Large intestine (tissue), 3 donors: ENCODE measurements at regions not wholly inside any gene's neighbourhood (a gene's known extent, or its start where the extent isn't known, plus 50 kb on each side); places are given as distances from the start of the nearest gene placed in this dataset.

Source experiments
- DNase-seq, 2 donors: peaks; one replicate each; pipeline versions ENCODE4 v3.0.0 to v3.0.0-alpha.2; 2013
- H3K27ac ChIP-seq: one replicate; pipeline ENCODE4 v1.5.1; 2013; ENCODE audit warnings: low read length
- H3K27me3 ChIP-seq: 2 replicates; pipeline ENCODE4 v1.6.1; 2013; ENCODE audit warnings: low read length; ENCODE audit not compliant: control insufficient read depth, insufficient read depth
- H3K36me3 ChIP-seq: 2 replicates; pipeline ENCODE4 v1.6.1; 2013; ENCODE audit warnings: low read length; ENCODE audit not compliant: control insufficient read depth, insufficient read depth
- H3K4me1 ChIP-seq: one replicate; pipeline ENCODE4 v1.6.1; 2013; ENCODE audit warnings: low read length; ENCODE audit not compliant: control insufficient read depth, insufficient read depth
- H3K4me3 ChIP-seq: one replicate; pipeline ENCODE4 v1.5.1; 2013; ENCODE audit warnings: low read length
- H3K9me3 ChIP-seq: one replicate; pipeline ENCODE4 v1.6.1; 2013; ENCODE audit warnings: mild to moderate bottlenecking, low read depth, low read length, moderate library complexity; ENCODE audit not compliant: control insufficient read depth
- WGBS: methylation state at CpG from one replicate; pipeline ENCODE4 v1.1.5; 2013; ENCODE audit warnings: low lambda C conversion rate; ENCODE audit not compliant: insufficient coverage; 5-methylcytosine and 5-hydroxymethylcytosine counted together

GRCh38 chr3:89577637-89578530 is 470.5 kb downstream of the EPHA3 start:
- no peak for DNase-seq
- Histone ChIP-seq H3K36me3 (no peaks in the 10 kb centered on the region), H3K27me3 (no peaks in the 10 kb centered on the region), H3K4me1 (no peaks in the 10 kb centered on the region), H3K9me3 (no peaks in the 10 kb centered on the region), H3K4me3 (no peak overlapping the region), H3K27ac (no peak overlapping the region)
- WGBS, result 60% methylated on average over 1 of the region's 8 CpGs

GRCh38 chr3:89580859-89581258 is 473.4 kb downstream of the EPHA3 start:
- no peaks in the 10 kb centered on the region for H3K9me3 ChIP-seq
- H3K4me3 ChIP-seq, result no peak overlapping the region
- no peaks in the 10 kb centered on the region for H3K27me3 ChIP-seq
- no peaks in the 10 kb centered on the region for H3K36me3 ChIP-seq
- no peak overlapping the region for H3K27ac ChIP-seq
- no peak for DNase-seq
- H3K4me1 ChIP-seq, result no peaks in the 10 kb centered on the region
- WGBS, result 90% methylated on average over 2 of the region's 3 CpGs

- H3K4me3 ChIP-seq, result no peak overlapping the region
- H3K27ac ChIP-seq, result no peak overlapping the region
- DNase-seq, result no peak
- no peaks in the 10 kb centered on the region for H3K27me3 ChIP-seq
- no peaks in the 10 kb centered on the region for H3K9me3 ChIP-seq
- 87% methylated on average over 3 of the region's 3 CpGs for WGBS
- no peaks in the 10 kb centered on the region for H3K36me3 ChIP-seq
- H3K4me1 ChIP-seq, result no peaks in the 10 kb centered on the region
These were observed 477.0 kb downstream of the EPHA3 start for GRCh38 chr3:89584398-89584797.

GRCh38 chr3:89586256-89586655 is 478.8 kb downstream of the EPHA3 start:
- no peak for DNase-seq
- WGBS, result no CpG with 5 or more reads among the region's 2 CpGs
- Histone ChIP-seq H3K27ac (no peak overlapping the region), H3K36me3 (no peaks in the 10 kb centered on the region), H3K4me1 (no peaks in the 10 kb centered on the region), H3K27me3 (no peaks in the 10 kb centered on the region), H3K4me3 (no peak overlapping the region), H3K9me3 (no peaks in the 10 kb centered on the region)

GRCh38 chr3:89586676-89587075 is 479.3 kb downstream of the EPHA3 start:
- WGBS, result 67% methylated on average over 1 of the region's 1 CpG
- Histone ChIP-seq H3K4me1 (no peaks in the 10 kb centered on the region), H3K36me3 (no peaks in the 10 kb centered on the region), H3K9me3 (no peaks in the 10 kb centered on the region), H3K4me3 (no peak overlapping the region), H3K27me3 (no peaks in the 10 kb centered on the region), H3K27ac (no peak overlapping the region)
- no peak for DNase-seq

GRCh38 chr3:89606151-89606550 is 498.7 kb downstream of the EPHA3 start:
- no peak overlapping the region for H3K27ac ChIP-seq
- peaks cover 2% of the 10 kb centered on the region for H3K9me3 ChIP-seq
- no peaks in the 10 kb centered on the region for H3K27me3 ChIP-seq
- DNase-seq, result no peak
- no peaks in the 10 kb centered on the region for H3K36me3 ChIP-seq
- H3K4me1 ChIP-seq, result no peaks in the 10 kb centered on the region
- WGBS, result no CpG with 5 or more reads among the region's 1 CpG
- H3K4me3 ChIP-seq, result no peak overlapping the region

GRCh38 chr3:89612027-89612426 is 504.6 kb downstream of the EPHA3 start:
- Histone ChIP-seq H3K4me1 (no peaks in the 10 kb centered on the region), H3K36me3 (no peaks in the 10 kb centered on the region), H3K9me3 (peaks cover 3% of the 10 kb centered on the region), H3K27me3 (no peaks in the 10 kb centered on the region), H3K4me3 (no peak overlapping the region), H3K27ac (no peak overlapping the region)
- DNase-seq, result no peak
- WGBS, result 100% methylated on average over 1 of the region's 1 CpG

GRCh38 chr3:89613241-89613640 is 505.8 kb downstream of the EPHA3 start:
- no peak for DNase-seq
- no CpG with 5 or more reads among the region's 1 CpG for WGBS
- H3K4me3 ChIP-seq, result no peak overlapping the region
- no peak overlapping the region for H3K27ac ChIP-seq
- H3K36me3 ChIP-seq, result no peaks in the 10 kb centered on the region
- H3K27me3 ChIP-seq, result no peaks in the 10 kb centered on the region
- peaks cover 3% of the 10 kb centered on the region for H3K9me3 ChIP-seq
- H3K4me1 ChIP-seq, result no peaks in the 10 kb centered on the region

GRCh38 chr3:89617706-89618105 is 510.3 kb downstream of the EPHA3 start:
- Histone ChIP-seq H3K36me3 (no peaks in the 10 kb centered on the region), H3K9me3 (no peaks in the 10 kb centered on the region), H3K4me1 (no peaks in the 10 kb centered on the region), H3K27me3 (no peaks in the 10 kb centered on the region), H3K27ac (no peak overlapping the region), H3K4me3 (no peak overlapping the region)
- DNase-seq, result no peak
- no CpG with 5 or more reads among the region's 1 CpG for WGBS

- Histone ChIP-seq H3K27me3 (no peaks in the 10 kb centered on the region), H3K9me3 (no peaks in the 10 kb centered on the region), H3K4me1 (no peaks in the 10 kb centered on the region), H3K27ac (no peak overlapping the region), H3K4me3 (no peak overlapping the region), H3K36me3 (no peaks in the 10 kb centered on the region)
- WGBS, result no CpG with 5 or more reads among the region's 1 CpG
- DNase-seq, result no peak
These were observed 511.8 kb downstream of the EPHA3 start for GRCh38 chr3:89619263-89619662.
